Fibroblast of lung (primary cell): ENCODE measurements at regions not wholly inside any gene's neighbourhood (a gene's known extent, or its start where the extent isn't known, plus 50 kb on each side); places are given as distances from the start of the nearest gene placed in this dataset.

Experiments
- DNase-seq, 2 donors: peaks; one replicate each; pipeline versions ENCODE4 v3.0.0 to v3.0.0-alpha.2; 2010; ENCODE audit warnings: low read depth in 2 of 2
- H2AFZ ChIP-seq: 2 replicates; pipeline ENCODE4 v1.5.1; 2012; ENCODE audit warnings: low read length, control low read depth, inconsistent platforms
- H3K27ac ChIP-seq: 2 replicates; pipeline ENCODE4 v1.5.1; 2011; ENCODE audit warnings: low read length, control low read depth; ENCODE audit not compliant: insufficient read depth
- H3K27me3 ChIP-seq: 2 replicates; pipeline ENCODE4 v1.5.1; 2011; ENCODE audit warnings: mild to moderate bottlenecking, low read length; ENCODE audit not compliant: control insufficient read depth, insufficient read depth
- H3K36me3 ChIP-seq: 2 replicates; pipeline ENCODE4 v1.5.1; 2011; ENCODE audit warnings: low read length; ENCODE audit not compliant: control insufficient read depth, insufficient read depth
- H3K4me1 ChIP-seq: 2 replicates; pipeline ENCODE4 v1.5.1; 2011; ENCODE audit warnings: low read length; ENCODE audit not compliant: control insufficient read depth, insufficient read depth; ENCODE audit errors: extremely low read depth
- H3K4me2 ChIP-seq: 2 replicates; pipeline ENCODE4 v1.5.1; 2011; ENCODE audit warnings: low read length, control low read depth; ENCODE audit not compliant: insufficient read depth; ENCODE audit errors: extremely low read depth
- H3K4me3 ChIP-seq, 4 experiments: fragments of 200-600 bp in 1 of 4; sonication (generic) in 1 of 4; replicated peaks in 1 of 4; 2 replicates each; pipeline ENCODE4 v1.5.1; 2011 to 2016; ENCODE audit warnings: low read length in 4 of 4, low read depth in 3 of 4, mild to moderate bottlenecking in 3 of 4, control low read depth in 2 of 4, inconsistent platforms in 1 of 4, mixed read lengths in 1 of 4; ENCODE audit not compliant: insufficient read depth in 1 of 4; ENCODE audit errors: control extremely low read depth in 1 of 4
- H3K79me2 ChIP-seq: 2 replicates; pipeline ENCODE4 v1.5.1; 2012; ENCODE audit warnings: mild to moderate bottlenecking, low read length, inconsistent platforms; ENCODE audit not compliant: control insufficient read depth, insufficient read depth
- H3K9ac ChIP-seq: 2 replicates; pipeline ENCODE4 v1.5.1; 2011; ENCODE audit warnings: mild to moderate bottlenecking, low read length, control low read depth; ENCODE audit not compliant: insufficient read depth
- H3K9me3 ChIP-seq: 2 replicates; pipeline ENCODE4 v1.5.1; 2012; ENCODE audit warnings: low read depth, low read length; ENCODE audit not compliant: control insufficient read depth, insufficient read depth
- H4K20me1 ChIP-seq: 2 replicates; pipeline ENCODE4 v1.5.1; 2011; ENCODE audit warnings: low read length; ENCODE audit not compliant: control insufficient read depth, insufficient read depth; ENCODE audit errors: extremely low read depth
- CTCF ChIP-seq, 2 donors: IDR thresholded peaks in 1 of 2; conservative IDR thresholded peaks in 1 of 2; 1 replicate in 1 of 2; 2 replicates in 1 of 2; pipeline ENCODE4 v1.5.1; 2011 to 2012; ENCODE audit warnings: low read length in 2 of 2, control low read depth in 1 of 2, inconsistent platforms in 1 of 2, low read depth in 1 of 2, mild to moderate bottlenecking in 1 of 2
- EZH2 ChIP-seq: IDR thresholded peaks from 2 replicates; pipeline ENCODE4 v1.5.1; 2012; ENCODE audit warnings: low read length, control low read depth, mild to moderate bottlenecking; ENCODE audit errors: missing control alignments

- no peaks in the 10 kb centered on the region for H3K4me1 ChIP-seq
- H4K20me1 ChIP-seq = no peaks in the 10 kb centered on the region
- TF ChIP-seq CTCF (conservative IDR thresholded peaks at IDR 0.05 in 1 of 2, IDR thresholded peaks at IDR 0.05 in 1 of 2; ENCODE audit: low read depth in 1 of 2, low read length in 2 of 2) (no peak), EZH2 (no peak)
- H2AFZ ChIP-seq = no peak overlapping the region
- H3K27me3 ChIP-seq = no peaks in the 10 kb centered on the region
- no peak overlapping the region for H3K27ac ChIP-seq
- no peaks in the 10 kb centered on the region for H3K9me3 ChIP-seq
- H3K4me2 ChIP-seq = no peak overlapping the region
- H3K9ac ChIP-seq = no peak overlapping the region
- no peaks in the 10 kb centered on the region for H3K79me2 ChIP-seq
- H3K4me3 ChIP-seq = no peak overlapping the region
- DNase-seq = no peak
- no peaks in the 10 kb centered on the region for H3K36me3 ChIP-seq
Observed at GRCh38 chr12:33649992-33650391, 210.4 kb upstream of the SYT10 start.

GRCh38 chr12:33650832-33651231 is 211.2 kb upstream of the SYT10 start:
- Histone ChIP-seq H3K9me3 (no peaks in the 10 kb centered on the region), H3K4me3 (no peak overlapping the region)

GRCh38 chr12:33653362-33653761 is 213.7 kb upstream of the SYT10 start:
- H3K9me3 ChIP-seq = no peaks in the 10 kb centered on the region
- H3K27me3 ChIP-seq = no peaks in the 10 kb centered on the region
- H4K20me1 ChIP-seq = no peaks in the 10 kb centered on the region
- H3K9ac ChIP-seq = no peak overlapping the region
- H3K36me3 ChIP-seq = no peaks in the 10 kb centered on the region
- H3K4me2 ChIP-seq = no peak overlapping the region
- H3K79me2 ChIP-seq = no peaks in the 10 kb centered on the region
- no peaks in the 10 kb centered on the region for H3K4me1 ChIP-seq
- TF ChIP-seq EZH2 = no peak
- TF ChIP-seq CTCF (conservative IDR thresholded peaks at IDR 0.05 in 1 of 2, IDR thresholded peaks at IDR 0.05 in 1 of 2; ENCODE audit: low read depth in 1 of 2, low read length in 2 of 2) = no peak
- no peak overlapping the region for H3K4me3 ChIP-seq
- H2AFZ ChIP-seq = no peak overlapping the region
- no peak overlapping the region for H3K27ac ChIP-seq
- DNase-seq = no peak

More at GRCh38 chr12:33650832-33651231, 211.2 kb upstream of the SYT10 start:
- Histone ChIP-seq H3K27ac (no peak overlapping the region), H3K79me2 (no peaks in the 10 kb centered on the region), H2AFZ (no peak overlapping the region), H3K4me1 (no peaks in the 10 kb centered on the region), H3K4me2 (no peak overlapping the region), H3K36me3 (no peaks in the 10 kb centered on the region), H3K9ac (no peak overlapping the region), H3K27me3 (no peaks in the 10 kb centered on the region), H4K20me1 (no peaks in the 10 kb centered on the region)
- TF ChIP-seq CTCF (conservative IDR thresholded peaks at IDR 0.05 in 1 of 2, IDR thresholded peaks at IDR 0.05 in 1 of 2; ENCODE audit: low read depth in 1 of 2, low read length in 2 of 2) = no peak
- no peak for TF ChIP-seq EZH2
- DNase-seq = no peak
